Cardiac fibroblast (primary cell): ENCODE measurements at regions not wholly inside any gene's neighbourhood (a gene's known extent, or its start where the extent isn't known, plus 50 kb on each side); places are given as distances from the start of the nearest gene placed in this dataset.

Experiments used
- DNase-seq, 2 donors: peaks; one replicate each; pipeline versions ENCODE4 v3.0.0 to v3.0.0-alpha.2; 2010; ENCODE audit warnings: low read depth in 2 of 2
- H3K4me3 ChIP-seq, 2 donors: replicated peaks in 1 of 2; 1 replicate in 1 of 2; 2 replicates in 1 of 2; pipeline ENCODE4 v1.5.1; 2011; ENCODE audit warnings: low read depth in 2 of 2, low read length in 2 of 2, mild to moderate bottlenecking in 2 of 2, moderate library complexity in 1 of 2
- TF ChIP-seq, protein P1 (sequence below): IDR thresholded peaks from one replicate; pipeline ENCODE4 v1.5.1; 2011; ENCODE audit warnings: low read depth, mild to moderate bottlenecking, low read length, inconsistent platforms

DNA sequence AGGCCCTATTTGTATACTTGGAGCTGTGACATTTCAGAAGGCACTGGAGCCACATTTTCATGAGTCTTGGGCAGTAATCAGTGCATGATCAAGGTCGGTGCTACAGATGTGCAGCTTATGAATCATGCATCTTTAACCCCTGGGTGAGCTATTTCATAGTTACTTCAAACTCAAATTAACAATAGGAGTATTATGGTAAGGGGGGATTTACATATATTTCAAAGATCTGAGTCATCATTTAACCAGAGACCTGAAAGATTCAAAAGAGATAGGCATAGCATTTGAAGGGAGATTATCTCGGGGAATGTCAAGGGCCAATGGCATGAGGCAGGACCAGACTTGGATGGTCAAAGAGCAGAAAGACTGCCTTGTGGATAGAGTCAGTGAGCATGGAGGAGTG lies 169.0 kb upstream of the GRIN3A start:
- TF ChIP-seq, protein P1, sequence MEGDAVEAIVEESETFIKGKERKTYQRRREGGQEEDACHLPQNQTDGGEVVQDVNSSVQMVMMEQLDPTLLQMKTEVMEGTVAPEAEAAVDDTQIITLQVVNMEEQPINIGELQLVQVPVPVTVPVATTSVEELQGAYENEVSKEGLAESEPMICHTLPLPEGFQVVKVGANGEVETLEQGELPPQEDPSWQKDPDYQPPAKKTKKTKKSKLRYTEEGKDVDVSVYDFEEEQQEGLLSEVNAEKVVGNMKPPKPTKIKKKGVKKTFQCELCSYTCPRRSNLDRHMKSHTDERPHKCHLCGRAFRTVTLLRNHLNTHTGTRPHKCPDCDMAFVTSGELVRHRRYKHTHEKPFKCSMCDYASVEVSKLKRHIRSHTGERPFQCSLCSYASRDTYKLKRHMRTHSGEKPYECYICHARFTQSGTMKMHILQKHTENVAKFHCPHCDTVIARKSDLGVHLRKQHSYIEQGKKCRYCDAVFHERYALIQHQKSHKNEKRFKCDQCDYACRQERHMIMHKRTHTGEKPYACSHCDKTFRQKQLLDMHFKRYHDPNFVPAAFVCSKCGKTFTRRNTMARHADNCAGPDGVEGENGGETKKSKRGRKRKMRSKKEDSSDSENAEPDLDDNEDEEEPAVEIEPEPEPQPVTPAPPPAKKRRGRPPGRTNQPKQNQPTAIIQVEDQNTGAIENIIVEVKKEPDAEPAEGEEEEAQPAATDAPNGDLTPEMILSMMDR, result no peak
- no peak for DNase-seq
- no peak overlapping the region for H3K4me3 ChIP-seq

DNA sequence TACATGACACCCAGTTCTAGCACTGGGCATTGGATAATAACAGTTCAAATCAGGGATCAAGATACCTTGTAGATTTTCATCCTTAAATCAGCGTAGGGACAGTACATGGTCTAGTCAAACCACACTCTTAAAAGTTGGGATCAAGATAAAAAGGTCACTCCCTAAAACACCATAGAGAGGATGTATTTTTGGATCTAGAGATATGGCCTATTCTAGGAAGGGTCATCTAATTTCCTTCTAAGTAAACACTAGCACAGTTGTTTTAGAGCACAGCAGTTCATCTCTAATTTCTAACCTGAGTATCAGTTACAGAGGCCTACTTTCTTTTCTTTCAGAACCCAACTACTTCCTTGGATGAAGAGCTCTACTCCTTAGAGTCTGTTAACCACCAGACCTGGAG lies 166.4 kb upstream of the GRIN3A start:
- no peak for DNase-seq
- TF ChIP-seq, protein P1, result no peak

DNA sequence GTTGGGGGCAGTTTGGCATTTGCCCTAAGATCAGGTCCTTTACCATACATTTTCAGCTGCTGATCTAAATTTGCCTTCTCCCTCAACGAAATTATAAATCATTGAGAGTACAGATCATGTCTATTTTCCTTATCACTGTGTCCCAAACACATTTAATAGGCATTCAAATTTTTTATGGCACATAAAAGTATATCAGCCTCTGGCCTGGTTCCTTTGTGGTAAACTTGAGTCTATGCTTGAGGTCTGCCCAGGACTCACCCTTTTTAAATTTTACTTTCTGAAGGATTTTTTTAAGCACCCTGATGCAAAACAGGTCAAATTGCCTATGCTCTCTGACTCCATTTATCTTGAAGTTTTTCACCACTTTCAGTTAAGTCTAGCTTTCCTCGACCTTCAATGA lies 163.6 kb upstream of the GRIN3A start:
- TF ChIP-seq, protein P1, result no peak
- no peak for DNase-seq
- H3K4me3 ChIP-seq, result no peak overlapping the region

More for the DNA sequence above, 166.4 kb upstream of the GRIN3A start:
- H3K4me3 ChIP-seq, result no peak overlapping the region

DNA sequence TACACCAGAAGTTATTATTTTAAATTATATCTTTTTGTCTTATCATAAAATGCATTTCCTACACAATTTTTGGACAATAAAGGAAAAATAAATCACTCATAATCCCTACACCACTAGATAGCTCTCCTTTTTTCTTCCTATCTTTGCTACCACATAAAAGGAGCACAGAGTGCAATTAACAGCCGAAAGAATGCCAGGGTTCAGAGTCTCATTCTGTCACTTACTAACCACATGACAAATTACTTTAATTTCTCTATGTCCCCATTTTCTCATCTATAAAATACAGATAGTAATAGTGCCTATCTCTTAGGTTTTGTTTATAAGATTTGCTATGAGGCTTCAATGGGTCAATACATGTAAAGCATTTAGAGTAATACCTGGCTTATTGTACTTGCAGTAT lies 158.7 kb upstream of the GRIN3A start:
- TF ChIP-seq, protein P1, result no peak
- no peak for DNase-seq
- no peak overlapping the region for H3K4me3 ChIP-seq

DNA sequence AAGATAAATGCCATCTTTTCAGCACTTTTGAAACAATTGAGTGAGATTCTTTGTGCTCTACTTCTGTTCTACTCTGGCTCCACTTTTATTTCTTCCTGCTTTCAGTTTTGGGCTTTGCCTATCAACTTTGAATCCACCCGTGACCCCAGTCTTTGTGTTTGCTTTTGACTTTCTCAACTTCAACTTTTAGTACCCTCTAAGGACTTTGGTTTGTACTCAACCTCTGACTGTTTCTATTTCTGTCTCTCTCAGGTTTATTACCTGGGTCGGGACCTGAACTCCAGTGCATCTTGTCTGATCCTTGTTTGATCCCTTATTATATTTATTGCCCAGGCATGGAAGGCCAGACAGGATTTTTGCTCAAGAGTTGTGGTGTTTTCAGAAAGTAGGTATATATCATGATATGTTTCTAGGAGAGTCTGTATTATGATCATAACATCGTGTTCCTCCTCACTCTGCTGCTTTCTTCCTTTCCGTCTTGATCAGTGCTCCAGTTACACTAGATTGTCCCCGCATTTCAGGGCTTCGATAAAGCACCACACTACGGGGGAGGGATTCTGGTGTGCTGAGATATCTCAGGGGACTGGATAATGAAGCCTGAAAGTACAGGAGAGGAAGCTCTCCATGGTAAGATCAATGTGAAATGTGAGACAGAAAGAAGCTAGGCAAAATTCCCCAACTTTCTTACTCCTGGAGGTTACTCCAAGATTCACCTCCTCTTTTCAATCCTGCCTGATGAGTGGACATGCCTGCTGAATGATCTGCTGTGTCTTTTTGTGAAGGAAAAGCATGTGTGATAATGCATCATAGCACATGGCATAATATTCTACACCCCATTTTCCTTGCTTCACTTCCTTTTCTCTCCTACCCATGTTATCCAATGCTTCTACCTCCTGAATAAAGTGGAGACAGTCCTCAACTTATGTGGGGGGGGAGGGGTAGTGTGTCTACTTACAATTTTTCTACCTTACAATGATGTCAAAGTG lies 155.5 kb upstream of the GRIN3A start:
- no peak overlapping the region for H3K4me3 ChIP-seq
- no peak for DNase-seq
- TF ChIP-seq, protein P1, result no peak

DNA sequence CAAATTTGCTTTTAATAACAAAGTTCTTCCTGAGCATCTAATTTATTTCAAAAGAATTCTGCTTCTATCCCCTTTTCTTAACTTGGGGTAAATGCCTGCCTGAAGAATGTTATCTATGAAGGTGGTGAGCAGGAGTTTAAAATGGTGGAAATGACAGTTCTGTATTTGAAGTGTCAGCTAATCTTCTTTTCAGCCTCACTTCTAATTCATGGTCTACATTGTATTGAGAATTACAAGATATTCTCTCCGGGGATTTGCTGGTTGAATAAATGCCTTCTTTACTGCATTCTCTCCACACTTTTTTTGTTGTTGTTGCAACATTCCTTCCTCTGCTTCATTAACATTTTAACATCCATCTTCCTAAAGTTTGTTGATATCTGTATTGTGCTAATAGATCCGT lies 143.1 kb upstream of the GRIN3A start:
- TF ChIP-seq, protein P1, result no peak
- no peak for DNase-seq

More for the DNA sequence above, 143.1 kb upstream of the GRIN3A start:
- no peak overlapping the region for H3K4me3 ChIP-seq
